CD4-positive, CD25-positive, alpha-beta regulatory T cell (primary cell): ENCODE measurements at regions not wholly inside any gene's neighbourhood (a gene's known extent, or its start where the extent isn't known, plus 50 kb on each side); places are given as distances from the start of the nearest gene placed in this dataset.

ENCODE experiments used
- ATAC-seq, 2 donors: fragments of 150-1000 bp; cut with Tn5 transposase; one replicate each; pipeline ENCODE4 v1.10.0; 2021; ENCODE audit warnings: low read depth in 2 of 2, moderate number of reproducible peaks in 2 of 2, moderate library complexity in 1 of 2
- DNase-seq, 3 donors: peaks; one replicate each; pipeline versions ENCODE4 v3.0.0 to v3.0.0-alpha.2; 2012 to 2022; ENCODE audit warnings: mixed read lengths in 1 of 3
- H3K27ac ChIP-seq: one replicate; pipeline ENCODE4 v1.7.0; 2013; ENCODE audit warnings: mild to moderate bottlenecking, low read length; ENCODE audit not compliant: insufficient read depth, poor library complexity, severe bottlenecking
- H3K27me3 ChIP-seq: one replicate; pipeline ENCODE4 v1.7.0; 2013; ENCODE audit warnings: low read length; ENCODE audit not compliant: control insufficient read depth, insufficient read depth
- H3K36me3 ChIP-seq: one replicate; pipeline ENCODE4 v1.7.0; 2013; ENCODE audit warnings: mild to moderate bottlenecking, low read length, moderate library complexity; ENCODE audit not compliant: control insufficient read depth, insufficient read depth
- H3K4me1 ChIP-seq: 2 replicates; pipeline ENCODE4 v1.7.0; 2013; ENCODE audit warnings: mild to moderate bottlenecking, low read length; ENCODE audit not compliant: insufficient read depth, control insufficient read depth, poor library complexity, severe bottlenecking
- H3K4me3 ChIP-seq: one replicate; pipeline ENCODE4 v1.7.0; 2013; ENCODE audit warnings: low read depth, mild to moderate bottlenecking, low read length, moderate library complexity
- H3K9me3 ChIP-seq, 2 experiments: 1 replicate in 1 of 2; 2 replicates in 1 of 2; pipeline ENCODE4 v1.7.0; 2013; ENCODE audit warnings: low read length in 2 of 2, mild to moderate bottlenecking in 1 of 2, moderate library complexity in 1 of 2; ENCODE audit not compliant: control insufficient read depth in 2 of 2
- H3K27ac Mint-ChIP-seq, 3 donors: one replicate each; pipeline ENCODE4 v1.8.0; 2020 to 2022; ENCODE audit warnings: mild to moderate bottlenecking in 3 of 3, mixed read lengths in 3 of 3, moderate library complexity in 2 of 3
- H3K27me3 Mint-ChIP-seq: one replicate; pipeline ENCODE4 v1.8.0; 2022; ENCODE audit warnings: mild to moderate bottlenecking, mixed read lengths
- H3K36me3 Mint-ChIP-seq: one replicate; pipeline ENCODE4 v1.8.0; 2020; ENCODE audit warnings: mixed read lengths
- H3K4me1 Mint-ChIP-seq, 4 donors: one replicate each; pipeline ENCODE4 v1.8.0; 2020 to 2022; ENCODE audit warnings: mixed read lengths in 4 of 4, mild to moderate bottlenecking in 1 of 4
- H3K4me3 Mint-ChIP-seq, 4 donors: one replicate each; pipeline ENCODE4 v1.8.0; 2020 to 2022; ENCODE audit warnings: mild to moderate bottlenecking in 4 of 4, mixed read lengths in 4 of 4, moderate library complexity in 3 of 4
- H3K9me3 Mint-ChIP-seq, 7 donors: one replicate each; pipeline ENCODE4 v1.8.0; 2020 to 2022; ENCODE audit warnings: mixed read lengths in 7 of 7, mild to moderate bottlenecking in 3 of 7, moderate library complexity in 2 of 7

DNA sequence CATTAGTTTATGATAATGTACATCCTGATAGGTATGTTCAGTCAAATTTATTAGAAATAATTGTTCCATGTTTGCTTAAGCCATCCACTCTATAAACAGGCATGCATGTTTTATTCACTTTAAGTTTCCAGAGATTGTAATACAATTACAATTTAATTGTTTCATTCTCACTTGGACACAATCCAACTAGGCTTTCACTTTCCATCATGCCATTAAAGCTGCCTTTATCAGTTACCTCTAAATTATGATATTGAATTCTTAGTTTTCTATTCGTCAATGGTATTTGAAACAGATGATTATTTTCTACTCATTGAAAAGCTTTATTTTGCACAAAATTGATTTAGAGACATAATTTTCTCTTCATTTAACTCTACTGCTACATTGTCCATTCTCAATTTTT lies 1196.3 kb downstream of the RAPGEF2 start:
- H3K27me3 ChIP-seq, result no peaks in the 10 kb centered on the region
- ATAC-seq, result no peak
- H3K27ac Mint-ChIP-seq, result no peak overlapping the region
- no peaks in the 10 kb centered on the region for H3K36me3 ChIP-seq
- H3K4me3 Mint-ChIP-seq, result no peak overlapping the region
- H3K9me3 ChIP-seq, result peaks cover 0 to 3% of the 10 kb centered on the region in 2 experiments
- no peak overlapping the region for H3K4me3 ChIP-seq
- no peaks in the 10 kb centered on the region for H3K4me1 Mint-ChIP-seq
- no peak overlapping the region for H3K27ac ChIP-seq
- no peaks in the 10 kb centered on the region for H3K4me1 ChIP-seq
- peaks cover 1 to 29% (median 11%) of the 10 kb centered on the region in 7 donors for H3K9me3 Mint-ChIP-seq
- DNase-seq, result no peak
- no peaks in the 10 kb centered on the region for H3K27me3 Mint-ChIP-seq
- H3K36me3 Mint-ChIP-seq, result no peaks in the 10 kb centered on the region

- ATAC-seq (no peak), DNase-seq (no peak)
- H3K4me1 Mint-ChIP-seq, result no peaks in the 10 kb centered on the region
- H3K36me3 Mint-ChIP-seq, result no peaks in the 10 kb centered on the region
- no peak overlapping the region for H3K27ac ChIP-seq
- no peaks in the 10 kb centered on the region for H3K4me1 ChIP-seq
- H3K27me3 Mint-ChIP-seq, result no peaks in the 10 kb centered on the region
- no peak overlapping the region for H3K4me3 Mint-ChIP-seq
- peaks cover 0 to 2% of the 10 kb centered on the region in 2 experiments for H3K9me3 ChIP-seq
- H3K27ac Mint-ChIP-seq, result no peak overlapping the region
- H3K27me3 ChIP-seq, result no peaks in the 10 kb centered on the region
- H3K9me3 Mint-ChIP-seq, result peaks cover 1 to 29% (median 11%) of the 10 kb centered on the region in 7 donors
- H3K36me3 ChIP-seq, result no peaks in the 10 kb centered on the region
- no peak overlapping the region for H3K4me3 ChIP-seq
Measured at GRCh38 chr4:160299608-160300007, 1196.7 kb downstream of the RAPGEF2 start.

DNA sequence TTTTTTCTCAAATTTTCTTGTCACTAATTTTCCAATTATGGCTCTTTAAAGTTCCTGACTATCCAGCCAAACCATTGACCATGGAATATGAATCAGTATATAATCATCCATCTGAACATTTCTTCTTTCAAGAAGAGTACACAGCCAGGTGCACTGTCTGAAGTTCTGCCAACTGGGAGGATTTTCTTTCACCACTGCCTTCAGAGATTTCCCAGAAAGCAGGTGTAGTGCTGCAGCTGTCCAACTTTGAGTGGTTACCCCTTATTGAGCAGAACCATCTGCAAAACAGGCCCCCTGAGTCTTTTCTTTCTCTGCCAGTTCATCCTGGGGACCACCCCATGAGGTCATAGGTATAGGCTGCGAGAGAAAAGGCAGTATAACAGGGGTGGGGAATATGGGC lies 1213.2 kb downstream of the RAPGEF2 start:
- no peaks in the 10 kb centered on the region for H3K4me1 ChIP-seq
- H3K9me3 ChIP-seq, result peaks cover 0 to 3% of the 10 kb centered on the region in 2 experiments
- DNase-seq (no peak), ATAC-seq (no peak)
- Mint-ChIP-seq H3K4me1 (no peaks in the 10 kb centered on the region), H3K27ac (no peak overlapping the region), H3K36me3 (no peaks in the 10 kb centered on the region), H3K27me3 (no peaks in the 10 kb centered on the region), H3K4me3 (no peak overlapping the region), H3K9me3 (peaks cover 2 to 23% (median 5%) of the 10 kb centered on the region in 7 donors)
- H3K27ac ChIP-seq, result no peak overlapping the region
- no peaks in the 10 kb centered on the region for H3K27me3 ChIP-seq
- no peaks in the 10 kb centered on the region for H3K36me3 ChIP-seq
- no peak overlapping the region for H3K4me3 ChIP-seq

DNA sequence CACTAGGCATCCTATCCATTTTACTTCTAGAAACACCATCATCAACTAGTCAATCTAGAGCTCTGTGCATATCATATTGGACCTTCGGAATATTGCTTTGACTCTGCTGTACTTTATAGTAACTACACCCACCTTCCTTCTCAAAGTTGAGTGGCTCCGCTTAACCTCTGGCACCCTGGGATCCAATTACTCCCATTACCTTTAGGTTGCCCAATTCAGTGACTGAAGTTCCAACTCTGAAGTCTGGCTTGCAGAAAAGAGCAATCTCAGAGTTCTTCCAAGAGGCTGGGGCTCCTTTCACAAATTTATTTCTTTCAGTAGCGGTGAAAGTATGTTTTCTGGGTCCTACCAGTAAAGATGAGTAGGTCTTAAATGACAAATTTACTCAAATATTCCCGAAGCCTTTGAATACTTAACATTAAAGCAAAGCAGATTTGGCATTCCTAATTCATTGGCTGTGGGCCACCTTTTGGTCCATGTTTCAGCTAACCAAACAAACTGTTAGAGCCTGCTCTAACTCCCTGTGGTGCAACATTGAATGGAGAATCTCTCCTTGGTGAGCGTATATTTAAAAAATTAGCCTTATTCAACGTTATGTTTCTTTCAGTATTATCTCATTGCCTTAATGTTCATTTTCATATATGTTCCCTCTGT lies 1215.8 kb downstream of the RAPGEF2 start:
- Histone ChIP-seq H3K27ac (no peak overlapping the region), H3K36me3 (no peaks in the 10 kb centered on the region), H3K9me3 (no peaks in the 10 kb centered on the region), H3K27me3 (no peaks in the 10 kb centered on the region), H3K4me3 (no peak overlapping the region), H3K4me1 (no peaks in the 10 kb centered on the region)
- H3K9me3 Mint-ChIP-seq, result peaks cover 1 to 10% (median 3%) of the 10 kb centered on the region in 7 donors
- H3K4me1 Mint-ChIP-seq, result no peaks in the 10 kb centered on the region
- no peaks in the 10 kb centered on the region for H3K36me3 Mint-ChIP-seq
- ATAC-seq, result no peak
- no peak for DNase-seq
- no peak overlapping the region for H3K27ac Mint-ChIP-seq
- H3K4me3 Mint-ChIP-seq, result no peak overlapping the region
- no peaks in the 10 kb centered on the region for H3K27me3 Mint-ChIP-seq

DNA sequence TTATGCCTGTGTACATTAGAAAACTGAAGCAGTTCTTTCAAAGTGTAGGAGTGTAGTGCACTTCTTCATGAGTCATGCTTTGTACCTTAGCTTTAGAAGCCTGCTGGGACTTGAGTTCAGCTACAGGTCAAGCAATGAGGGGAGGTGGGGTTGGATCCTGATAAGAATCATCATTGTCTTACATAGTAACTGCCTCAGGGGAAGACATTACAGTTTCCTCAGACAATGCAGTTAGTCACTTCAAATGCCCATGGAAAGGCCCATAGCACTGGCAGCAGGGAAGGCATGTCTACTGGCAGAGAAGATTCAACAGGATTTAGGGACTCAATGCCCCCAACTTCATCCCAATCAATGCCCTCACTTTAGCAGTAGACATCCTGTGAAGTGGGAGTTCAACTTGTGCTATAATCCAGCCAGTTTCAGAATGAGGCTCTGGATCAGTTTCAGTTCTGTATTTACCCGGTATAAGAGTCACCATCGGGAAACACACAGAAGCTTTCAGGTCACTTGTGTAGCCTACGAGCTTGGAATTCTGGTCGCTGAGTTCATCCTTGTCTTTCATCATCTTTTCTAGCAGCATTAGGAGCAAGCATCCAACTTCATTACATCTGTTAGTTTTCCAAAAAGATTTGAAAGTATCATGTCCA lies 1216.5 kb downstream of the RAPGEF2 start:
- Mint-ChIP-seq H3K36me3 (no peaks in the 10 kb centered on the region), H3K27ac (no peak overlapping the region), H3K4me3 (no peak overlapping the region), H3K4me1 (no peaks in the 10 kb centered on the region), H3K27me3 (no peaks in the 10 kb centered on the region), H3K9me3 (peaks cover 1 to 10% (median 3%) of the 10 kb centered on the region in 7 donors)
- Histone ChIP-seq H3K36me3 (no peaks in the 10 kb centered on the region), H3K27ac (no peak overlapping the region), H3K4me1 (no peaks in the 10 kb centered on the region), H3K4me3 (no peak overlapping the region), H3K9me3 (no peaks in the 10 kb centered on the region), H3K27me3 (no peaks in the 10 kb centered on the region)
- ATAC-seq, result no peak
- no peak for DNase-seq

GRCh38 chr4:160319868-160320260 lies 1217.0 kb downstream of the RAPGEF2 start:
- no peaks in the 10 kb centered on the region for H3K9me3 ChIP-seq
- no peaks in the 10 kb centered on the region for H3K4me1 Mint-ChIP-seq
- no peaks in the 10 kb centered on the region for H3K4me1 ChIP-seq
- H3K4me3 ChIP-seq, result no peak overlapping the region
- no peak overlapping the region for H3K4me3 Mint-ChIP-seq
- no peak overlapping the region for H3K27ac Mint-ChIP-seq
- DNase-seq (no peak), ATAC-seq (no peak)
- H3K27me3 ChIP-seq, result no peaks in the 10 kb centered on the region
- H3K27me3 Mint-ChIP-seq, result no peaks in the 10 kb centered on the region
- H3K36me3 ChIP-seq, result no peaks in the 10 kb centered on the region
- no peak overlapping the region for H3K27ac ChIP-seq
- H3K9me3 Mint-ChIP-seq, result peaks cover 1 to 10% (median 3%) of the 10 kb centered on the region in 7 donors
- no peaks in the 10 kb centered on the region for H3K36me3 Mint-ChIP-seq

- no peaks in the 10 kb centered on the region for H3K9me3 ChIP-seq
- no peaks in the 10 kb centered on the region for H3K27me3 Mint-ChIP-seq
- no peak for ATAC-seq
Measured at GRCh38 chr4:160326110-160326509, 1223.2 kb downstream of the RAPGEF2 start.

GRCh38 chr4:160347197-160347596 lies 1244.3 kb downstream of the RAPGEF2 start:
- DNase-seq (no peak), ATAC-seq (no peak)
- Histone ChIP-seq H3K4me1 (no peaks in the 10 kb centered on the region), H3K27me3 (no peaks in the 10 kb centered on the region), H3K9me3 (peaks cover 2% of the 10 kb centered on the region in 2 experiments), H3K36me3 (no peaks in the 10 kb centered on the region), H3K4me3 (no peak overlapping the region), H3K27ac (no peak overlapping the region)
- Mint-ChIP-seq H3K27ac (no peak overlapping the region), H3K36me3 (no peaks in the 10 kb centered on the region), H3K4me3 (no peak overlapping the region), H3K27me3 (no peaks in the 10 kb centered on the region), H3K9me3 (peaks cover 0 to 18% (median 4%) of the 10 kb centered on the region in 7 donors), H3K4me1 (no peaks in the 10 kb centered on the region)

More at GRCh38 chr4:160326110-160326509, 1223.2 kb downstream of the RAPGEF2 start:
- DNase-seq, result no peak
- H3K36me3 Mint-ChIP-seq, result no peaks in the 10 kb centered on the region
- H3K27ac Mint-ChIP-seq, result no peak overlapping the region
- Histone ChIP-seq H3K27ac (no peak overlapping the region), H3K4me3 (no peak overlapping the region), H3K36me3 (no peaks in the 10 kb centered on the region), H3K27me3 (no peaks in the 10 kb centered on the region), H3K4me1 (no peaks in the 10 kb centered on the region)
- no peak overlapping the region for H3K4me3 Mint-ChIP-seq
- no peaks in the 10 kb centered on the region for H3K4me1 Mint-ChIP-seq
- H3K9me3 Mint-ChIP-seq, result peaks cover 0 to 9% (median 3%) of the 10 kb centered on the region in 7 donors
